ENCODE measurements at regions not wholly inside any gene's neighbourhood (a gene's known extent, or its start where the extent isn't known, plus 50 kb on each side); places are given as distances from the start of the nearest gene placed in this dataset.
"Not testable (repeated sequence)": the region's sequence is repeated elsewhere in the genome, so short reads cannot be mapped to it uniquely, and the experiment has no call there.

GRCh38 chr9:2526071-2526828, 95.3 kb upstream of the VLDLR start:
- TF ChIP-seq, protein P1, sequence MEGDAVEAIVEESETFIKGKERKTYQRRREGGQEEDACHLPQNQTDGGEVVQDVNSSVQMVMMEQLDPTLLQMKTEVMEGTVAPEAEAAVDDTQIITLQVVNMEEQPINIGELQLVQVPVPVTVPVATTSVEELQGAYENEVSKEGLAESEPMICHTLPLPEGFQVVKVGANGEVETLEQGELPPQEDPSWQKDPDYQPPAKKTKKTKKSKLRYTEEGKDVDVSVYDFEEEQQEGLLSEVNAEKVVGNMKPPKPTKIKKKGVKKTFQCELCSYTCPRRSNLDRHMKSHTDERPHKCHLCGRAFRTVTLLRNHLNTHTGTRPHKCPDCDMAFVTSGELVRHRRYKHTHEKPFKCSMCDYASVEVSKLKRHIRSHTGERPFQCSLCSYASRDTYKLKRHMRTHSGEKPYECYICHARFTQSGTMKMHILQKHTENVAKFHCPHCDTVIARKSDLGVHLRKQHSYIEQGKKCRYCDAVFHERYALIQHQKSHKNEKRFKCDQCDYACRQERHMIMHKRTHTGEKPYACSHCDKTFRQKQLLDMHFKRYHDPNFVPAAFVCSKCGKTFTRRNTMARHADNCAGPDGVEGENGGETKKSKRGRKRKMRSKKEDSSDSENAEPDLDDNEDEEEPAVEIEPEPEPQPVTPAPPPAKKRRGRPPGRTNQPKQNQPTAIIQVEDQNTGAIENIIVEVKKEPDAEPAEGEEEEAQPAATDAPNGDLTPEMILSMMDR (IDR thresholded peaks at IDR 0.05; ENCODE audit: low read length, missing control alignments): no peak
- no peak overlapping the region for H3K4me3 ChIP-seq (replicated peaks; ENCODE audit: low read depth, low read length)
- no peak for DNase-seq (ENCODE audit: low read depth)

DNA sequence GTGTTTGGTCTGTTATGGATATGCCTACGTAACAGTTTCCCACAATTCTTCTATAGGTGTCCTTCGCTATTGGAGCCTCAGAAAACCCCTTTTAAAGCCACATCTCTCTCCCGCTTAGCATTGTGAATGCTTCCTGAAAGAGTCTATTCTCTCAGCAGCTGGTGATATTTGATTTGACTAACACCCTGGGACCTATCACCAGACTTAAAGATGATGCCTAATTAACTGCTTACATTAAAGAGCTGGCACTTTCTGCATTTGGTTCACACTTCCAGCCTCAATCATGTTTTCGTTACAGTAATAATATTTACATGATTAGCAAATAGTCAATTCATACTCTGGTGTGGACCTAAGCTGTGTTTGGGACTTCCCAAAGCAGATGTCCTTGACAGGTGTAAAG, 90.1 kb upstream of the VLDLR start:
- TF ChIP-seq, protein P1 (IDR thresholded peaks at IDR 0.05; ENCODE audit: low read length, missing control alignments): no peak
- H3K4me3 ChIP-seq (replicated peaks; ENCODE audit: low read depth, low read length): no peak overlapping the region
- no peak for DNase-seq (ENCODE audit: low read depth)

GRCh38 chr9:2536511-2536910, 85.1 kb upstream of the VLDLR start:
- DNase-seq (ENCODE audit: low read depth): no peak
- no peak overlapping the region for H3K4me3 ChIP-seq (replicated peaks; ENCODE audit: low read depth, low read length)
- TF ChIP-seq, protein P1 (IDR thresholded peaks at IDR 0.05; ENCODE audit: low read length, missing control alignments): no peak

- no peak for DNase-seq (ENCODE audit: low read depth)
- TF ChIP-seq, protein P1 (IDR thresholded peaks at IDR 0.05; ENCODE audit: low read length, missing control alignments): no peak
- H3K4me3 ChIP-seq (replicated peaks; ENCODE audit: low read depth, low read length): no peak overlapping the region
Observed at GRCh38 chr9:2545881-2546490, 75.6 kb upstream of the VLDLR start.

GRCh38 chr9:2555899-2556600, 65.5 kb upstream of the VLDLR start:
- DNase-seq (ENCODE audit: low read depth): peak; percentile 71
- H3K4me3 ChIP-seq (replicated peaks; ENCODE audit: low read depth, low read length): not testable (repeated sequence)

DNA sequence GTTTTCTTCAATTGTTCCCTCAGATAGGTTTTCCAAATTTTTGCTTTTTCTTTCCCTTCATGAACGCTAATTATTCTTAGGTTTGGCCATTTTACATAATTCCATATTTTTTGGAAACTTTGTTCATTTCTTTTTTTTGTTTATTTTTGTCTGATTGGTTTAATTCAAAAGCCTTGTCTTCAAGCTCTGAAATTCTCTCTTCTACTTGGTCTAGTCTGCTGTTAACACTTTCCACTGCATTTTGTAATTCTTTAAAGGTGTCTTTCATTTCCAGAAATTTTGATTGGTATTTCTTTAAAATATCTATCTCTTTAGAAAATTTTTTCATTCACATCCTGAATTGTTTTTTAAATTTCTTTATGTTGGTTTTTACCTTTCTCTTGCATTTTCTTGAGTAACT, 63.9 kb upstream of the VLDLR start:
- H3K4me3 ChIP-seq (replicated peaks; ENCODE audit: low read depth, low read length): no peak overlapping the region
- TF ChIP-seq, protein P1 (IDR thresholded peaks at IDR 0.05; ENCODE audit: low read length, missing control alignments): no peak
- DNase-seq (ENCODE audit: low read depth): no peak
